Activated T-helper 2 cell treated with anti-CD3 and anti-CD28 coated beads, Interferon-gamma antibody, Interleukin-2, Interleukin-4, amounts not matched to agents 10 μg/mL and 5 μg/mL and 100 μg/mL, durations not matched to agents 14 hours and 24 hours and 36 hours (primary cell): ENCODE measurements at regions not wholly inside any gene's neighbourhood (a gene's known extent, or its start where the extent isn't known, plus 50 kb on each side); places are given as distances from the start of the nearest gene placed in this dataset.

Experiments
- DNase-seq: peaks from one replicate; pipeline ENCODE4 v3.0.0; 2021; ENCODE audit warnings: low spot score
- H3K27ac Mint-ChIP-seq: one replicate; pipeline ENCODE4 v1.8.0; 2021; ENCODE audit warnings: mixed read lengths
- H3K27me3 Mint-ChIP-seq: one replicate; pipeline ENCODE4 v1.8.0; 2021; ENCODE audit warnings: low read depth, mixed read lengths
- H3K36me3 Mint-ChIP-seq: one replicate; pipeline ENCODE4 v1.8.0; 2021; ENCODE audit warnings: low read depth, mixed read lengths
- H3K4me1 Mint-ChIP-seq: one replicate; pipeline ENCODE4 v1.8.0; 2021; ENCODE audit warnings: low read depth, mixed read lengths
- H3K4me3 Mint-ChIP-seq: one replicate; pipeline ENCODE4 v1.8.0; 2021; ENCODE audit warnings: low read depth, mild to moderate bottlenecking, moderate library complexity, mixed read lengths
- H3K9me3 Mint-ChIP-seq: one replicate; pipeline ENCODE4 v1.8.0; 2021; ENCODE audit warnings: mixed read lengths
- intact Hi-C: fragments of 100-400 bp; cut with micrococcal nuclease; formaldehyde crosslinking; loops from one replicate; pipeline ENCODE4 v1.15.1; 2023

GRCh38 chr10:113410618-113411017 lies 142.2 kb upstream of the HABP2 start:
- Mint-ChIP-seq H3K9me3 (no peaks in the 10 kb centered on the region), H3K27me3 (no peaks in the 10 kb centered on the region), H3K4me1 (no peaks in the 10 kb centered on the region), H3K4me3 (no peak overlapping the region), H3K36me3 (no peaks in the 10 kb centered on the region), H3K27ac (no peak overlapping the region)
- no peak for DNase-seq
- intact Hi-C loops = no loop called here

GRCh38 chr10:113411456-113411855 lies 141.4 kb upstream of the HABP2 start:
- H3K27ac Mint-ChIP-seq = no peak overlapping the region
- no peak for DNase-seq
- no peaks in the 10 kb centered on the region for H3K36me3 Mint-ChIP-seq
- intact Hi-C loops = no loop called here
- no peaks in the 10 kb centered on the region for H3K9me3 Mint-ChIP-seq
- no peaks in the 10 kb centered on the region for H3K4me1 Mint-ChIP-seq
- no peaks in the 10 kb centered on the region for H3K27me3 Mint-ChIP-seq
- H3K4me3 Mint-ChIP-seq = no peak overlapping the region

GRCh38 chr10:113412161-113412560 lies 140.7 kb upstream of the HABP2 start:
- intact Hi-C loops = no loop called here
- Mint-ChIP-seq H3K36me3 (no peaks in the 10 kb centered on the region), H3K27ac (no peak overlapping the region), H3K4me3 (no peak overlapping the region), H3K4me1 (no peaks in the 10 kb centered on the region), H3K27me3 (no peaks in the 10 kb centered on the region), H3K9me3 (no peaks in the 10 kb centered on the region)
- DNase-seq = no peak

- H3K36me3 Mint-ChIP-seq = no peaks in the 10 kb centered on the region
- intact Hi-C loops = no loop called here
- no peaks in the 10 kb centered on the region for H3K9me3 Mint-ChIP-seq
- H3K4me3 Mint-ChIP-seq = no peak overlapping the region
- no peak for DNase-seq
- H3K27ac Mint-ChIP-seq = no peak overlapping the region
- no peaks in the 10 kb centered on the region for H3K27me3 Mint-ChIP-seq
- H3K4me1 Mint-ChIP-seq = no peaks in the 10 kb centered on the region
Measured at GRCh38 chr10:113414543-113414942, 138.3 kb upstream of the HABP2 start.

- no peaks in the 10 kb centered on the region for H3K4me1 Mint-ChIP-seq
- intact Hi-C loops = no loop called here
- peaks cover 3% of the 10 kb centered on the region for H3K9me3 Mint-ChIP-seq
- no peak overlapping the region for H3K4me3 Mint-ChIP-seq
- DNase-seq = no peak
- H3K27ac Mint-ChIP-seq = no peak overlapping the region
- H3K36me3 Mint-ChIP-seq = no peaks in the 10 kb centered on the region
- H3K27me3 Mint-ChIP-seq = no peaks in the 10 kb centered on the region
Measured at GRCh38 chr10:113415246-113415645, 137.6 kb upstream of the HABP2 start.

- Mint-ChIP-seq H3K27me3 (no peaks in the 10 kb centered on the region), H3K9me3 (peaks cover 6% of the 10 kb centered on the region), H3K4me3 (no peak overlapping the region), H3K27ac (no peak overlapping the region), H3K36me3 (no peaks in the 10 kb centered on the region), H3K4me1 (no peaks in the 10 kb centered on the region)
- intact Hi-C loops = no loop called here
- no peak for DNase-seq
Measured at GRCh38 chr10:113420057-113420732, 132.7 kb upstream of the HABP2 start.

- H3K27ac Mint-ChIP-seq = no peak overlapping the region
- peaks cover 6% of the 10 kb centered on the region for H3K9me3 Mint-ChIP-seq
- DNase-seq = no peak
- H3K4me3 Mint-ChIP-seq = no peak overlapping the region
- intact Hi-C loops = no loop called here
- H3K27me3 Mint-ChIP-seq = no peaks in the 10 kb centered on the region
- no peaks in the 10 kb centered on the region for H3K36me3 Mint-ChIP-seq
- no peaks in the 10 kb centered on the region for H3K4me1 Mint-ChIP-seq
Measured at GRCh38 chr10:113420733-113421675, 131.8 kb upstream of the HABP2 start.

GRCh38 chr10:113422371-113422770 lies 130.5 kb upstream of the HABP2 start:
- peaks cover 6% of the 10 kb centered on the region for H3K9me3 Mint-ChIP-seq

GRCh38 chr10:113423981-113424721 lies 128.7 kb upstream of the HABP2 start:
- intact Hi-C loops = no loop called here
- DNase-seq = no peak
- H3K27me3 Mint-ChIP-seq = no peaks in the 10 kb centered on the region
- peaks cover 6% of the 10 kb centered on the region for H3K9me3 Mint-ChIP-seq
- no peaks in the 10 kb centered on the region for H3K36me3 Mint-ChIP-seq
- no peak overlapping the region for H3K27ac Mint-ChIP-seq
- no peak overlapping the region for H3K4me3 Mint-ChIP-seq
- no peaks in the 10 kb centered on the region for H3K4me1 Mint-ChIP-seq

More at GRCh38 chr10:113422371-113422770, 130.5 kb upstream of the HABP2 start:
- Mint-ChIP-seq H3K27ac (no peak overlapping the region), H3K27me3 (no peaks in the 10 kb centered on the region), H3K36me3 (no peaks in the 10 kb centered on the region), H3K4me1 (no peaks in the 10 kb centered on the region), H3K4me3 (no peak overlapping the region)
- intact Hi-C loops = no loop called here
- no peak for DNase-seq

GRCh38 chr10:113425008-113425407 lies 127.8 kb upstream of the HABP2 start:
- Mint-ChIP-seq H3K27ac (no peak overlapping the region), H3K36me3 (no peaks in the 10 kb centered on the region), H3K4me1 (no peaks in the 10 kb centered on the region), H3K9me3 (peaks cover 5% of the 10 kb centered on the region), H3K27me3 (no peaks in the 10 kb centered on the region), H3K4me3 (no peak overlapping the region)
- intact Hi-C loops = no loop called here
- DNase-seq = no peak

- no peak for DNase-seq
- no peaks in the 10 kb centered on the region for H3K27me3 Mint-ChIP-seq
- H3K36me3 Mint-ChIP-seq = no peaks in the 10 kb centered on the region
- H3K4me3 Mint-ChIP-seq = no peak overlapping the region
- H3K9me3 Mint-ChIP-seq = peaks cover under 1% of the 10 kb centered on the region
- no peaks in the 10 kb centered on the region for H3K4me1 Mint-ChIP-seq
- no peak overlapping the region for H3K27ac Mint-ChIP-seq
- intact Hi-C loops = no loop called here
Measured at GRCh38 chr10:113425541-113425951, 127.3 kb upstream of the HABP2 start.

- Mint-ChIP-seq H3K4me3 (no peak overlapping the region), H3K4me1 (no peaks in the 10 kb centered on the region), H3K36me3 (no peaks in the 10 kb centered on the region), H3K9me3 (no peaks in the 10 kb centered on the region), H3K27me3 (no peaks in the 10 kb centered on the region), H3K27ac (no peak overlapping the region)
- no peak for DNase-seq
- intact Hi-C loops = no loop called here
Measured at GRCh38 chr10:113426181-113426877, 126.5 kb upstream of the HABP2 start.
